ENCODE measurements at regions not wholly inside any gene's neighbourhood (a gene's known extent, or its start where the extent isn't known, plus 50 kb on each side); places are given as distances from the start of the nearest gene placed in this dataset.

DNA sequence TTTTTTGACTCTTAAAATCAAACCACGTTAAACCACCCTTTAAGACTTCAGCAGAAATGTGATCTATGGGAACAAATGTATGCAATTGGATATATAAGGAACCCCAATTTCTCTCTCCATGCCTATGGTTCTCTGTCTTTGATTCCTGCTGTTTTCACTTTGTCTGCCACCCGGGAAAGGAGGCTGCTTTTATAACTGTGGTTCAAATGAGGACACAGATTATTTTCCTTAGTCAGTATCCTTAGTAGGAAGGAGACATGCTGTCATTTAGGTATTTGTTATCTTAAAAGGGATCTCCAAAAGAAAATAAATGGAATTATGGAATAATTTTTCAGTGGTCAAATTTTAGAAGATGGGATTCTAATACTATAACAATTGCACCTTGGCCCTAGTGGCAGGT lies 176.1 kb upstream of the NREP start:
- Histone ChIP-seq H3K4me1 (ENCODE audit: control insufficient read depth, insufficient read depth, low read length) (peaks cover 17% of the 10 kb centered on the region), H3K23ac (ENCODE audit: low read depth, low read length) (no peak overlapping the region), H3K9me3 (ENCODE audit: control insufficient read depth, insufficient read depth, low read length) (no peaks in the 10 kb centered on the region), H3K4me2 (ENCODE audit: low read depth, low read length) (no peak overlapping the region), H4K20me1 (ENCODE audit: insufficient read depth, low read length) (no peaks in the 10 kb centered on the region), H3K79me1 (ENCODE audit: low read depth in 1 of 2, low read length in 2 of 2) (0 out of 4 replicates have a peak, but pooled peaks cover 0 to 3% of the 10 kb centered on the region in 2 experiments), H3K18ac (ENCODE audit: low read depth, low read length) (peak overlapping the region; percentile 30; the same call in 1 of the 2 replicates), H3K9me1 (ENCODE audit: insufficient read depth, low read length) (peaks cover 7% of the 10 kb centered on the region), H2BK20ac (ENCODE audit: low read depth, low read length) (no peak overlapping the region), H2AFZ (replicated peaks; ENCODE audit: low read length, poor library complexity) (no peak overlapping the region), H2BK120ac (ENCODE audit: low read depth, low read length) (no peak overlapping the region), H3K27ac (ENCODE audit: insufficient read depth, low read length) (no peak overlapping the region), H4K8ac (ENCODE audit: low read depth in 2 of 2, low read length in 2 of 2) (peak overlapping the region in 1 of 2 experiments; percentile 15; a peak in 1 of 4 replicates), H2BK5ac (ENCODE audit: low read depth, low read length, poor library complexity, severe bottlenecking) (no peak overlapping the region), H2AK5ac (ENCODE audit: low read depth, low read length) (no peak overlapping the region), H2BK15ac (ENCODE audit: low read depth, low read length) (0 out of 3 replicates have a peak overlapping the region, but pooled peaks have one; percentile 97), H3K4me3 (ENCODE audit: insufficient read depth, low read depth, low read length) (no peak overlapping the region), H3K9ac (ENCODE audit: low read depth, low read length) (no peak overlapping the region), H4K91ac (ENCODE audit: insufficient read depth, low read depth, low read length) (no peak overlapping the region), H3K4ac (ENCODE audit: low read depth, low read length) (peak overlapping the region; percentile 12; the same call in 1 of the 2 replicates), H3K14ac (replicated peaks; ENCODE audit: low read depth, low read length) (no peak overlapping the region), H3K56ac (ENCODE audit: extremely low read depth, insufficient read depth, low read length) (no peak overlapping the region), H3K27me3 (ENCODE audit: control insufficient read depth, insufficient read depth, low read length) (no peaks in the 10 kb centered on the region), H3K36me3 (ENCODE audit: control insufficient read depth, insufficient read depth, low read length) (no peaks in the 10 kb centered on the region), H4K5ac (ENCODE audit: low read depth, low read length) (no peak overlapping the region), H2AK9ac (replicated peaks; ENCODE audit: low read depth, low read length, poor library complexity) (no peak overlapping the region)
- ATAC-seq (ENCODE audit: low read depth), result no peak
- WGBS, 2 experiments (ENCODE audit: extremely low coverage in 2 of 2, insufficient read length in 1 of 2), result no CpG with 5 or more reads among the region's 2 CpGs
- CTCF ChIA-PET, result no interaction called here
- no peak for DNase-seq
- intact Hi-C loops (cut with micrococcal nuclease), result no loop called here
- POLR2A ChIA-PET (ENCODE audit: unreplicated experiment), result no interaction called here
- in situ Hi-C loops (cut with MboI; ENCODE audit: low sequenced_read_pairs), result no loop called here
- dilution Hi-C loops (cut with HindIII; ENCODE audit: low sequenced_read_pairs, unreplicated experiment), result no loop called here
- TF ChIP-seq SMC3 (IDR thresholded peaks at IDR 0.05; ENCODE audit: low read depth, low read length) (no peak), RCOR1 (IDR thresholded peaks at IDR 0.05; ENCODE audit: insufficient replicate concordance, low read length) (no peak), MAFK (IDR thresholded peaks at IDR 0.05; ENCODE audit: low read depth, low read length) (no peak), RAD21 (IDR thresholded peaks at IDR 0.05; ENCODE audit: low read length) (no peak), RFX5 (IDR thresholded peaks at IDR 0.05; ENCODE audit: low read depth, low read length) (no peak), POLR2A (IDR thresholded peaks at IDR 0.05; ENCODE audit: low read depth, low read length) (no peak), FOS (IDR thresholded peaks at IDR 0.05; ENCODE audit: low read depth, low read length) (no peak), CHD1 (IDR thresholded peaks at IDR 0.05; ENCODE audit: low read depth, low read length) (no peak), CEBPB (IDR thresholded peaks at IDR 0.05; ENCODE audit: low read depth, low read length) (no peak), MAZ (IDR thresholded peaks at IDR 0.05; ENCODE audit: borderline replicate concordance, low read depth, low read length) (no peak), BHLHE40 (IDR thresholded peaks at IDR 0.05; ENCODE audit: low read depth, low read length) (no peak), MXI1 (IDR thresholded peaks at IDR 0.05; ENCODE audit: borderline replicate concordance, low read depth, low read length) (no peak), NFE2L2 (IDR thresholded peaks at IDR 0.05; ENCODE audit: low read depth, low read length) (no peak)
- TF ChIP-seq, protein P1, sequence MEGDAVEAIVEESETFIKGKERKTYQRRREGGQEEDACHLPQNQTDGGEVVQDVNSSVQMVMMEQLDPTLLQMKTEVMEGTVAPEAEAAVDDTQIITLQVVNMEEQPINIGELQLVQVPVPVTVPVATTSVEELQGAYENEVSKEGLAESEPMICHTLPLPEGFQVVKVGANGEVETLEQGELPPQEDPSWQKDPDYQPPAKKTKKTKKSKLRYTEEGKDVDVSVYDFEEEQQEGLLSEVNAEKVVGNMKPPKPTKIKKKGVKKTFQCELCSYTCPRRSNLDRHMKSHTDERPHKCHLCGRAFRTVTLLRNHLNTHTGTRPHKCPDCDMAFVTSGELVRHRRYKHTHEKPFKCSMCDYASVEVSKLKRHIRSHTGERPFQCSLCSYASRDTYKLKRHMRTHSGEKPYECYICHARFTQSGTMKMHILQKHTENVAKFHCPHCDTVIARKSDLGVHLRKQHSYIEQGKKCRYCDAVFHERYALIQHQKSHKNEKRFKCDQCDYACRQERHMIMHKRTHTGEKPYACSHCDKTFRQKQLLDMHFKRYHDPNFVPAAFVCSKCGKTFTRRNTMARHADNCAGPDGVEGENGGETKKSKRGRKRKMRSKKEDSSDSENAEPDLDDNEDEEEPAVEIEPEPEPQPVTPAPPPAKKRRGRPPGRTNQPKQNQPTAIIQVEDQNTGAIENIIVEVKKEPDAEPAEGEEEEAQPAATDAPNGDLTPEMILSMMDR (conservative IDR thresholded peaks at IDR 0.05; ENCODE audit: low read depth, low read length), result no peak
- TF ChIP-seq, protein P2, sequence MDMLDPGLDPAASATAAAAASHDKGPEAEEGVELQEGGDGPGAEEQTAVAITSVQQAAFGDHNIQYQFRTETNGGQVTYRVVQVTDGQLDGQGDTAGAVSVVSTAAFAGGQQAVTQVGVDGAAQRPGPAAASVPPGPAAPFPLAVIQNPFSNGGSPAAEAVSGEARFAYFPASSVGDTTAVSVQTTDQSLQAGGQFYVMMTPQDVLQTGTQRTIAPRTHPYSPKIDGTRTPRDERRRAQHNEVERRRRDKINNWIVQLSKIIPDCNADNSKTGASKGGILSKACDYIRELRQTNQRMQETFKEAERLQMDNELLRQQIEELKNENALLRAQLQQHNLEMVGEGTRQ (IDR thresholded peaks at IDR 0.05; ENCODE audit: low read depth, low read length), result no peak
- TF ChIP-seq, protein P3, sequence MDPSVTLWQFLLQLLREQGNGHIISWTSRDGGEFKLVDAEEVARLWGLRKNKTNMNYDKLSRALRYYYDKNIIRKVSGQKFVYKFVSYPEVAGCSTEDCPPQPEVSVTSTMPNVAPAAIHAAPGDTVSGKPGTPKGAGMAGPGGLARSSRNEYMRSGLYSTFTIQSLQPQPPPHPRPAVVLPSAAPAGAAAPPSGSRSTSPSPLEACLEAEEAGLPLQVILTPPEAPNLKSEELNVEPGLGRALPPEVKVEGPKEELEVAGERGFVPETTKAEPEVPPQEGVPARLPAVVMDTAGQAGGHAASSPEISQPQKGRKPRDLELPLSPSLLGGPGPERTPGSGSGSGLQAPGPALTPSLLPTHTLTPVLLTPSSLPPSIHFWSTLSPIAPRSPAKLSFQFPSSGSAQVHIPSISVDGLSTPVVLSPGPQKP (IDR thresholded peaks at IDR 0.05; ENCODE audit: borderline replicate concordance, low read depth, low read length), result no peak
- no TSS peak for BruUV-seq (replicated peaks)
